H9 (cell line): ENCODE measurements at regions not wholly inside any gene's neighbourhood (a gene's known extent, or its start where the extent isn't known, plus 50 kb on each side); places are given as distances from the start of the nearest gene placed in this dataset.

Experiments
- DNase-seq: peaks from one replicate; pipeline ENCODE4 v3.0.0-alpha.2; 2017
- H2AFZ ChIP-seq: one replicate; pipeline ENCODE4 v1.6.1; 2013; ENCODE audit warnings: mild to moderate bottlenecking, low read length, control low read depth, moderate library complexity
- H2AK5ac ChIP-seq: 2 replicates; pipeline ENCODE4 v1.6.1; 2013; ENCODE audit warnings: low read length, control low read depth, mixed read lengths; ENCODE audit not compliant: insufficient read length
- H2BK120ac ChIP-seq: one replicate; pipeline ENCODE4 v1.6.1; 2013; ENCODE audit warnings: low read depth, mild to moderate bottlenecking, low read length, control low read depth, inconsistent platforms; ENCODE audit not compliant: poor library complexity, severe bottlenecking
- H2BK12ac ChIP-seq: 2 replicates; pipeline ENCODE4 v1.6.1; 2013; ENCODE audit warnings: low read length, control low read depth, mixed read lengths, low read depth; ENCODE audit not compliant: insufficient read length
- H2BK15ac ChIP-seq: 2 replicates; pipeline ENCODE4 v1.6.1; 2013; ENCODE audit warnings: low read depth, low read length, control low read depth
- H2BK20ac ChIP-seq: one replicate; pipeline ENCODE4 v1.6.1; 2013; ENCODE audit warnings: low read depth, mild to moderate bottlenecking, low read length, control low read depth, inconsistent platforms; ENCODE audit not compliant: poor library complexity, severe bottlenecking
- H2BK5ac ChIP-seq: 2 replicates; pipeline ENCODE4 v1.6.1; 2013; ENCODE audit warnings: low read length, control low read depth, mixed read lengths; ENCODE audit not compliant: insufficient read length
- H3K14ac ChIP-seq: 2 replicates; pipeline ENCODE4 v1.6.1; 2013; ENCODE audit warnings: low read length, control low read depth; ENCODE audit not compliant: insufficient read depth
- H3K18ac ChIP-seq: 2 replicates; pipeline ENCODE4 v1.6.1; 2013; ENCODE audit warnings: low read depth, mild to moderate bottlenecking, mixed read lengths, low read length, control low read depth; ENCODE audit not compliant: insufficient read length
- H3K23ac ChIP-seq: 2 replicates; pipeline ENCODE4 v1.6.1; 2013; ENCODE audit warnings: low read length, control low read depth, mixed read lengths, low read depth; ENCODE audit not compliant: insufficient read length
- H3K23me2 ChIP-seq: 2 replicates; pipeline ENCODE4 v1.6.1; 2013; ENCODE audit warnings: low read depth, mild to moderate bottlenecking, mixed read lengths, low read length, control low read depth; ENCODE audit not compliant: insufficient read length, poor library complexity, severe bottlenecking
- H3K27ac ChIP-seq: 2 replicates; pipeline ENCODE4 v1.5.1; 2013; ENCODE audit warnings: low read length, control low read depth, mixed read lengths, low read depth; ENCODE audit not compliant: insufficient read length
- H3K27me3 ChIP-seq: 2 replicates; pipeline ENCODE4 v1.6.1; 2013; ENCODE audit warnings: low read length, control low read depth, inconsistent platforms; ENCODE audit not compliant: insufficient read depth
- H3K4ac ChIP-seq: 2 replicates; pipeline ENCODE4 v1.6.1; 2013; ENCODE audit warnings: low read depth, mild to moderate bottlenecking, control low read depth, inconsistent platforms, low read length, moderate library complexity
- H3K4me1 ChIP-seq: 2 replicates; pipeline ENCODE4 v1.6.1; 2013; ENCODE audit warnings: low read length, control low read depth, inconsistent platforms; ENCODE audit not compliant: insufficient read depth
- H3K4me2 ChIP-seq: 2 replicates; pipeline ENCODE4 v1.6.1; 2013; ENCODE audit warnings: low read length, control low read depth, mixed read lengths; ENCODE audit not compliant: insufficient read length, insufficient read depth
- H3K56ac ChIP-seq: 2 replicates; pipeline ENCODE4 v1.6.1; 2013; ENCODE audit warnings: low read depth, mild to moderate bottlenecking, mixed read lengths, low read length, control low read depth; ENCODE audit not compliant: insufficient read length
- H3K79me1 ChIP-seq: 2 replicates; pipeline ENCODE4 v1.6.1; 2013; ENCODE audit warnings: low read depth, mild to moderate bottlenecking, moderate library complexity, low read length, control low read depth, inconsistent platforms; ENCODE audit not compliant: insufficient read depth, poor library complexity, severe bottlenecking
- H3K79me2 ChIP-seq: 2 replicates; pipeline ENCODE4 v1.6.1; 2013; ENCODE audit warnings: low read length, control low read depth, inconsistent platforms; ENCODE audit not compliant: insufficient read depth
- H3K9ac ChIP-seq: 2 replicates; pipeline ENCODE4 v1.6.1; 2013; ENCODE audit warnings: low read length, control low read depth, mixed read lengths; ENCODE audit not compliant: insufficient read length; ENCODE audit errors: extremely low read depth
- H3K9me3 ChIP-seq: one replicate; pipeline ENCODE4 v1.6.1; 2013; ENCODE audit warnings: low read depth, low read length, inconsistent platforms; ENCODE audit not compliant: control insufficient read depth
- H3T11ph ChIP-seq: one replicate; pipeline ENCODE4 v1.6.1; 2013; ENCODE audit warnings: mild to moderate bottlenecking, low read length, control low read depth, inconsistent platforms
- H4K20me1 ChIP-seq: one replicate; pipeline ENCODE4 v1.6.1; 2013; ENCODE audit not compliant: control insufficient read depth, insufficient read length, insufficient read depth
- H4K5ac ChIP-seq: 2 replicates; pipeline ENCODE4 v1.6.1; 2013; ENCODE audit warnings: low read depth, mild to moderate bottlenecking, mixed read lengths, low read length, control low read depth; ENCODE audit not compliant: insufficient read length
- H4K8ac ChIP-seq: replicated peaks from 2 replicates; pipeline ENCODE4 v1.6.1; 2013; ENCODE audit warnings: low read length, control low read depth, mixed read lengths, low read depth; ENCODE audit not compliant: insufficient read length
- H4K91ac ChIP-seq: 2 replicates; pipeline ENCODE4 v1.6.1; 2013; ENCODE audit warnings: low read depth, mild to moderate bottlenecking, moderate library complexity, mixed read lengths, low read length, control low read depth; ENCODE audit not compliant: insufficient read length
- H3K27ac Mint-ChIP-seq, 3 experiments: 2 replicates in 2 of 3; 3 replicates in 1 of 3; pipeline ENCODE4 v1.8.0; 2020 to 2021; ENCODE audit warnings: mixed read lengths in 3 of 3, mild to moderate bottlenecking in 1 of 3, moderate library complexity in 1 of 3
- H3K27me3 Mint-ChIP-seq: 2 replicates; pipeline ENCODE4 v1.8.0; 2021; ENCODE audit warnings: low read depth, mild to moderate bottlenecking, moderate library complexity, mixed read lengths
- H3K36me3 Mint-ChIP-seq, 3 experiments: 2 replicates in 2 of 3; 3 replicates in 1 of 3; pipeline ENCODE4 v1.8.0; 2020 to 2021; ENCODE audit warnings: low read depth in 3 of 3, mixed read lengths in 3 of 3; ENCODE audit not compliant: insufficient read depth in 1 of 3
- H3K4me1 Mint-ChIP-seq, 2 experiments: 2 replicates each; pipeline ENCODE4 v1.8.0; 2020; ENCODE audit warnings: mixed read lengths in 2 of 2
- H3K4me3 Mint-ChIP-seq, 2 experiments: 2 replicates in 1 of 2; 3 replicates in 1 of 2; pipeline ENCODE4 v1.8.0; 2020 to 2021; ENCODE audit warnings: mild to moderate bottlenecking in 2 of 2, mixed read lengths in 2 of 2, moderate library complexity in 1 of 2
- H3K9me3 Mint-ChIP-seq, 2 experiments: 2 replicates in 1 of 2; 3 replicates in 1 of 2; pipeline ENCODE4 v1.8.0; 2020; ENCODE audit warnings: mild to moderate bottlenecking in 2 of 2, mixed read lengths in 2 of 2, moderate library complexity in 1 of 2
- CTCF ChIP-seq: fragments of 200-600 bp; sonication (generic); conservative IDR thresholded peaks from 3 replicates; pipeline ENCODE4 v1.8.0; 2021; ENCODE audit warnings: antibody characterized with exemption, mild to moderate bottlenecking
- WGBS: extraction: QIAGEN DNeasy Blood & Tissue Kit; methylation state at CpG from one replicate; pipeline ENCODE4 v1.1.7; 2013; ENCODE audit warnings: missing lambda C conversion rate, low lambda C conversion rate, mixed read lengths; ENCODE audit not compliant: insufficient read length; ENCODE audit errors: extremely low coverage; 5-methylcytosine and 5-hydroxymethylcytosine counted together

GRCh38 chr12:45599196-45599595 is 130.3 kb upstream of the ARID2 start:
- Mint-ChIP-seq H3K27ac (no peak overlapping the region), H3K4me1 (no peaks in the 10 kb centered on the region), H3K4me3 (no peak overlapping the region), H3K9me3 (0 out of 5 replicates have a peak, but pooled peaks cover 0 to 3% of the 10 kb centered on the region in 2 experiments), H3K27me3 (no peaks in the 10 kb centered on the region; the same call in 1 of the 2 replicates), H3K36me3 (no peaks in the 10 kb centered on the region)
- WGBS: no CpG with 5 or more reads among the region's 2 CpGs
- Histone ChIP-seq H2BK12ac (no peak overlapping the region), H3K18ac (no peak overlapping the region), H4K8ac (no peak overlapping the region), H3T11ph (no peak overlapping the region), H2AFZ (no peak overlapping the region), H2BK120ac (no peak overlapping the region), H3K23ac (no peak overlapping the region), H3K9ac (no peak overlapping the region), H3K56ac (no peak overlapping the region), H3K23me2 (no peaks in the 10 kb centered on the region), H3K4me2 (no peak overlapping the region), H2BK5ac (no peak overlapping the region), H4K91ac (no peak overlapping the region), H2BK20ac (no peak overlapping the region), H3K27me3 (no peaks in the 10 kb centered on the region), H4K5ac (no peak overlapping the region), H3K79me1 (no peaks in the 10 kb centered on the region), H2BK15ac (no peak overlapping the region), H3K79me2 (no peaks in the 10 kb centered on the region), H3K4ac (no peak overlapping the region), H3K9me3 (no peaks in the 10 kb centered on the region), H3K4me1 (no peaks in the 10 kb centered on the region), H2AK5ac (no peak overlapping the region), H3K14ac (no peak overlapping the region), H3K27ac (no peak overlapping the region), H4K20me1 (no peaks in the 10 kb centered on the region)
- DNase-seq: no peak
- TF ChIP-seq CTCF: no peak
